K562 (cell line): ENCODE measurements at regions not wholly inside any gene's neighbourhood (a gene's known extent, or its start where the extent isn't known, plus 50 kb on each side); places are given as distances from the start of the nearest gene placed in this dataset.

Source experiments
- ATAC-seq: fragments of 200-7000 bp; cut with Tn5 transposase; 3 replicates; pipeline ENCODE4 v1.9.1; 2020; ENCODE audit warnings: moderate library complexity
- BruUV-seq: library from RNA; stranded (reverse); fragments of 400-500 nt; replicated peaks from 2 replicates; lab custom pipeline; 2021; lab: Mats Ljungman, UMichigan
- CTCF ChIA-PET: fragments of 300-600 bp; formaldehyde crosslinking; extraction: SDS; loops from one replicate; lab custom pipeline; 2021; ENCODE audit warnings: low intra/inter-chr PET ratio; lab: Yijun Ruan, JAX
- POLR2A ChIA-PET: fragments of 300-600, 350-650 bp; sonication (Branson Sonifier 250); formaldehyde crosslinking; extraction: SDS; loops from one replicate; lab custom pipeline; 2021; ENCODE audit warnings: antibody characterized with exemption, inconsistent platforms; lab: Yijun Ruan, JAX
- DNase-seq, 4 experiments: peaks; one replicate each; pipeline versions ENCODE4 v3.0.0 to v3.0.0-alpha.2; 2011 to 2018; ENCODE audit warnings: low spot score in 3 of 4, mixed read lengths in 3 of 4; ENCODE audit errors: extremely low read depth in 1 of 4
- FAIRE-seq: peaks from 2 replicates; lab custom pipeline; 2011; peaks lifted over from hg19 to GRCh38; lab: Jason Lieb, UNC
- H2AFZ ChIP-seq: 2 replicates; pipeline ENCODE4 v1.6.0; 2011; ENCODE audit warnings: low read depth, low read length, control low read depth, inconsistent platforms
- H3K27ac ChIP-seq: fragments of 200-600 bp; 3 replicates; pipeline ENCODE4 v1.8.0; 2011; ENCODE audit warnings: low read depth, mild to moderate bottlenecking, control low read depth, inconsistent platforms, low read length, moderate library complexity, mixed read lengths; ENCODE audit errors: extremely low read depth
- H3K27me3 ChIP-seq, 2 experiments: fragments of 300-600 bp in 1 of 2; 2 replicates in 1 of 2; 3 replicates in 1 of 2; pipeline versions ENCODE4 v1.6.0 to v1.8.0; 2011; ENCODE audit warnings: inconsistent platforms in 2 of 2, low read length in 2 of 2, mild to moderate bottlenecking in 1 of 2, mixed read lengths in 1 of 2, moderate library complexity in 1 of 2; ENCODE audit not compliant: control insufficient read depth in 2 of 2, insufficient read depth in 2 of 2
- H3K36me3 ChIP-seq: fragments of 300-600 bp; 3 replicates; pipeline ENCODE4 v1.8.0; 2011; ENCODE audit warnings: mild to moderate bottlenecking, low read length, inconsistent platforms; ENCODE audit not compliant: control insufficient read depth, insufficient read depth
- H3K4me1 ChIP-seq, 2 experiments: fragments of 200-600 bp in 1 of 2; replicated peaks in 1 of 2; 2 replicates in 1 of 2; 3 replicates in 1 of 2; pipeline versions ENCODE4 v1.5.1 to v1.8.0; 2011; ENCODE audit warnings: inconsistent platforms in 2 of 2, low read length in 2 of 2, mild to moderate bottlenecking in 1 of 2, mixed read lengths in 1 of 2, moderate library complexity in 1 of 2; ENCODE audit not compliant: control insufficient read depth in 2 of 2, insufficient read depth in 2 of 2
- H3K4me2 ChIP-seq: 2 replicates; pipeline ENCODE4 v1.6.1; 2011; ENCODE audit warnings: low read length, control low read depth, inconsistent platforms, mixed read lengths; ENCODE audit not compliant: insufficient read depth
- H3K4me3 ChIP-seq: fragments of 200-600 bp; sonication (generic), shearing (Covaris generic); 2 replicates; pipeline ENCODE4 v1.5.1; 2016; ENCODE audit warnings: control low read depth, inconsistent platforms
- H3K79me2 ChIP-seq: fragments of 200-600 bp; 3 replicates; pipeline ENCODE4 v1.8.0; 2011; ENCODE audit warnings: low read length, inconsistent platforms; ENCODE audit not compliant: control insufficient read depth, insufficient read depth
- H3K9ac ChIP-seq, 2 experiments: 2 replicates each; pipeline versions ENCODE4 v1.6.0 to v1.6.1; 2011; ENCODE audit warnings: low read depth in 2 of 2, low read length in 2 of 2, control low read depth in 1 of 2, inconsistent platforms in 1 of 2, mild to moderate bottlenecking in 1 of 2, mixed read lengths in 1 of 2; ENCODE audit not compliant: insufficient read depth in 1 of 2
- H3K9me1 ChIP-seq: one replicate; pipeline ENCODE4 v1.6.0; 2011; ENCODE audit warnings: inconsistent platforms, mild to moderate bottlenecking, low read length, moderate library complexity; ENCODE audit not compliant: control insufficient read depth, insufficient read depth
- H3K9me3 ChIP-seq: replicated peaks from 2 replicates; pipeline ENCODE4 v1.5.1; 2011; ENCODE audit warnings: low read depth, low read length, inconsistent platforms; ENCODE audit not compliant: control insufficient read depth, insufficient read depth
- H4K20me1 ChIP-seq: replicated peaks from 2 replicates; pipeline ENCODE4 v1.6.1; 2011; ENCODE audit warnings: low read length, inconsistent platforms, mixed read lengths; ENCODE audit not compliant: control insufficient read depth, insufficient read depth
- ARID2 ChIP-seq: fragments of 450-650 bp; IDR thresholded peaks from 2 replicates; pipeline ENCODE4 v1.6.1; 2017; ENCODE audit warnings: antibody characterized with exemption, mild to moderate bottlenecking
- CHD4 ChIP-seq: fragments of 200-600 bp; sonication (generic); IDR thresholded peaks from 3 replicates; pipeline ENCODE4 v1.6.1; 2012; ENCODE audit warnings: low read depth, mild to moderate bottlenecking, mixed read lengths, low read length, inconsistent platforms; ENCODE audit not compliant: insufficient read depth, insufficient replicate concordance, poor library complexity, severe bottlenecking
- COPS2 ChIP-seq: fragments of 450-650 bp; conservative IDR thresholded peaks from 2 replicates; pipeline ENCODE4 v1.6.1; 2016; ENCODE audit warnings: mild to moderate bottlenecking, moderate library complexity
- HNRNPLL ChIP-seq: fragments of 200-400 bp; formaldehyde crosslinking; IDR thresholded peaks from 2 replicates; pipeline ENCODE4 v1.6.1; 2017; ENCODE audit warnings: low read length, low read depth, mild to moderate bottlenecking; ENCODE audit not compliant: poor library complexity, severe bottlenecking
- JUN ChIP-seq, 2 experiments: sonication (generic) in 1 of 2; formaldehyde crosslinking in 1 of 2; IDR thresholded peaks; 2 replicates each; pipeline versions ENCODE4 v1.6.1 to v1.8.0; 2012 to 2022; ENCODE audit warnings: borderline replicate concordance in 2 of 2, mild to moderate bottlenecking in 2 of 2, improper control_type of control experiment in 1 of 2, low read depth in 1 of 2, low read length in 1 of 2, missing genetic modification reagents in 1 of 2
- KLF1 ChIP-seq: fragments of 450-650 bp; IDR thresholded peaks from 2 replicates; pipeline ENCODE4 v1.6.1; 2016; ENCODE audit warnings: missing genetic modification characterization, missing compliant biosample characterization
- NCOA4 ChIP-seq: fragments of 450-650 bp; IDR thresholded peaks from 2 replicates; pipeline ENCODE4 v1.6.1; 2018; ENCODE audit warnings: mild to moderate bottlenecking; ENCODE audit not compliant: partially characterized antibody
- PRPF4 ChIP-seq: fragments of 200-400 bp; formaldehyde crosslinking; IDR thresholded peaks from one replicate; pipeline ENCODE4 v1.6.1; 2017; ENCODE audit warnings: low read length, low read depth, mild to moderate bottlenecking; ENCODE audit not compliant: insufficient read depth, poor library complexity, severe bottlenecking
- WHSC1 ChIP-seq: IDR thresholded peaks from one replicate; pipeline ENCODE4 v1.6.1; 2012; ENCODE audit warnings: low read length, control low read depth, inconsistent platforms
- WGBS: fragments of 100-300 bp; shearing (Covaris generic); methylation state at CpG from one replicate; pipeline ENCODE4 v1.1.6; 2016; ENCODE audit warnings: low coverage, mixed read lengths; ENCODE audit not compliant: insufficient coverage; ENCODE audit errors: missing lambda C conversion rate; 5-methylcytosine and 5-hydroxymethylcytosine counted together
- in situ Hi-C: fragments of 300-500 bp; cut with MboI; formaldehyde crosslinking; loops from 4 replicates; pipeline ENCODE4 v1.15.0; 2018; ENCODE audit warnings: inconsistent platforms, mixed read lengths
- intact Hi-C: fragments of 100-400 bp; cut with micrococcal nuclease; formaldehyde crosslinking; loops from 2 replicates; pipeline ENCODE4 v1.14.2; 2022
- TF ChIP-seq, protein P1 (sequence below): conservative IDR thresholded peaks from 2 replicates; pipeline ENCODE4 v1.6.1; 2011; ENCODE audit warnings: low read depth, mild to moderate bottlenecking, low read length; ENCODE audit not compliant: control insufficient read depth

DNA sequence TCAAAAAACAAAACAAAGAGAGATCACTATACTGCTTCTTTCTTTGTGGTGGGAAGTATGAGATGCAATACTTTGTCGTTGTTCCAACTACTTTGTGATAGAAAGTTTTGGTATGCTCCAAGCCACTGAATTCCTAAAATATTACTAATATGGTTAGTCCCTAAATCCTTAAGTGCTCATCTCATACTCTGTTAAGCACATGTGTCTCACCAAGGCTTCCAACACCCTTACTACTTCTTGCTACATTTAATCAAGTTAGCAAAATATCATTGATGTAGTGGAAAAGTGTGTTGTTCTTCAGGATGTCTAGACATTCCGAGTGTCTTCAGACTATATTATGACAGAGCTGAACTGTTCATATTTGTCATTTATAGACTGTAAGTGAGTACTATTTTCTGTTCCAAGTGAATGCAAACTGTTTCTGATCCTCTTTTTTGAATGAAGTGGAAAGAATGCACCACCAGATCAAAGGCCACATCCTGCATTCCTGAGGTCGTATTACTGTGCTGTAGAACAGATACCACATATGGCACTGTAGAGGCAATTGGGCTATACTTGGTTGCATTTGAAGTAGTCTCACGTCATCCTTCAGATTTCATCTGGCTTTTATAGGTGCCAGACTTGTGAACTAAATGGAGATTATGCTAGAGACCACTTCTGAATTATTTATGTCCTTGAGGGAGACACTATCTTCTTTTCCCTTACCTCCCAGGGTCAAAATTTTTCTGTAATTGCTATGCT is 298.4 kb upstream of the ZNF521 start:
- no peak for DNase-seq
- no peak for ATAC-seq
- Histone ChIP-seq H3K9me1 (no peaks in the 10 kb centered on the region), H3K4me1 (no peaks in the 10 kb centered on the region), H3K79me2 (no peaks in the 10 kb centered on the region), H2AFZ (no peak overlapping the region), H3K4me2 (no peak overlapping the region)
- POLR2A ChIA-PET, result no interaction called here
- TF ChIP-seq COPS2, result no peak
- TF ChIP-seq, protein P1, sequence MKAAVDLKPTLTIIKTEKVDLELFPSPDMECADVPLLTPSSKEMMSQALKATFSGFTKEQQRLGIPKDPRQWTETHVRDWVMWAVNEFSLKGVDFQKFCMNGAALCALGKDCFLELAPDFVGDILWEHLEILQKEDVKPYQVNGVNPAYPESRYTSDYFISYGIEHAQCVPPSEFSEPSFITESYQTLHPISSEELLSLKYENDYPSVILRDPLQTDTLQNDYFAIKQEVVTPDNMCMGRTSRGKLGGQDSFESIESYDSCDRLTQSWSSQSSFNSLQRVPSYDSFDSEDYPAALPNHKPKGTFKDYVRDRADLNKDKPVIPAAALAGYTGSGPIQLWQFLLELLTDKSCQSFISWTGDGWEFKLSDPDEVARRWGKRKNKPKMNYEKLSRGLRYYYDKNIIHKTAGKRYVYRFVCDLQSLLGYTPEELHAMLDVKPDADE, result no peak
- no peak for TF ChIP-seq PRPF4
- no peak for TF ChIP-seq JUN (IDR thresholded peaks at IDR 0.05; ENCODE audit: borderline replicate concordance, low read depth, low read length)
- TF ChIP-seq JUN (CRISPR knock-in tag; IDR thresholded peaks at IDR 0.05; ENCODE audit: borderline replicate concordance), result no peak
- TF ChIP-seq NCOA4, result no peak
- TF ChIP-seq ARID2, result no peak
- no peak for TF ChIP-seq KLF1 (tag)
- TF ChIP-seq HNRNPLL, result no peak
- no peak for TF ChIP-seq WHSC1
- TF ChIP-seq CHD4, result no peak
- TF ChIP-seq, all 486 proteins: peak for 0
- Histone ChIP-seq H3K27ac (no peak overlapping the region), H3K27me3 (no peaks in the 10 kb centered on the region), H3K9ac (no peak overlapping the region), H3K36me3 (no peaks in the 10 kb centered on the region), H3K4me3 (no peak overlapping the region), H4K20me1 (no peaks in the 10 kb centered on the region), H3K9me3 (no peaks in the 10 kb centered on the region)
- BruUV-seq, result no TSS peak
- under 1% methylated on average over 4 of the region's 4 CpGs for WGBS
- intact Hi-C loops, result no loop called here
- in situ Hi-C loops, result no loop called here
- CTCF ChIA-PET, result no interaction called here
- no peak for FAIRE-seq
